ENCODE measurements at regions not wholly inside any gene's neighbourhood (a gene's known extent, or its start where the extent isn't known, plus 50 kb on each side); places are given as distances from the start of the nearest gene placed in this dataset.

GRCh38 chr16:9363520-9363919 is 272.1 kb downstream of the HAPSTR1 start:
- TF ChIP-seq POLR2AphosphoS5 (IDR thresholded peaks at IDR 0.05; ENCODE audit: insufficient read depth, low read depth, low read length) (no peak), CTCF (IDR thresholded peaks at IDR 0.05; ENCODE audit: extremely low read depth in 1 of 2, insufficient read depth in 1 of 2, low read depth in 1 of 2, low read length in 2 of 2) (no peak), POLR2A (IDR thresholded peaks at IDR 0.05; ENCODE audit: low read depth, low read length) (no peak), EZH2 (IDR thresholded peaks at IDR 0.05; ENCODE audit: borderline replicate concordance, low read depth, low read length, severe bottlenecking) (no peak), JUN (IDR thresholded peaks at IDR 0.05; ENCODE audit: borderline replicate concordance, insufficient read depth, insufficient read length, low read depth) (no peak)
